ENCODE measurements at regions not wholly inside any gene's neighbourhood (a gene's known extent, or its start where the extent isn't known, plus 50 kb on each side); places are given as distances from the start of the nearest gene placed in this dataset.

DNA sequence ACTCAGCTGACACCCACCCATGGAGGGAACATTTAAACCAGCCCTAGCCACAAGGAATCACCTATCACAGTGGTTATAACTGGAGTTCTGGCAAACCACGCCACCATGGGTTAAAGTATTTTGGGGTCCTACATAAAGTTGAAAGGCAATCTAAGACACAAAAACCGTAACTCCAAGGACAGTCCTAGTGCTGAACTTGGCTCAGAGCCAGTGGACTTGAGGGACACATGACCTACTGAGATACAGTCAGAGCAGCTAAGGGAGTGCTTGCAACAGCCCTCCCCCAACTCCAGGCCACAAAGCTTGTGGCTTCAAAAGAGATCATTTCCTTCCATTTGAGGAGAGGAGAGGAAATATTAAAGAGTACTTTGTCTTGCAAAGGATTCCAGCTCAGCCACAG, 300.5 kb downstream of the FGF13 start:
- TF ChIP-seq, protein P1, sequence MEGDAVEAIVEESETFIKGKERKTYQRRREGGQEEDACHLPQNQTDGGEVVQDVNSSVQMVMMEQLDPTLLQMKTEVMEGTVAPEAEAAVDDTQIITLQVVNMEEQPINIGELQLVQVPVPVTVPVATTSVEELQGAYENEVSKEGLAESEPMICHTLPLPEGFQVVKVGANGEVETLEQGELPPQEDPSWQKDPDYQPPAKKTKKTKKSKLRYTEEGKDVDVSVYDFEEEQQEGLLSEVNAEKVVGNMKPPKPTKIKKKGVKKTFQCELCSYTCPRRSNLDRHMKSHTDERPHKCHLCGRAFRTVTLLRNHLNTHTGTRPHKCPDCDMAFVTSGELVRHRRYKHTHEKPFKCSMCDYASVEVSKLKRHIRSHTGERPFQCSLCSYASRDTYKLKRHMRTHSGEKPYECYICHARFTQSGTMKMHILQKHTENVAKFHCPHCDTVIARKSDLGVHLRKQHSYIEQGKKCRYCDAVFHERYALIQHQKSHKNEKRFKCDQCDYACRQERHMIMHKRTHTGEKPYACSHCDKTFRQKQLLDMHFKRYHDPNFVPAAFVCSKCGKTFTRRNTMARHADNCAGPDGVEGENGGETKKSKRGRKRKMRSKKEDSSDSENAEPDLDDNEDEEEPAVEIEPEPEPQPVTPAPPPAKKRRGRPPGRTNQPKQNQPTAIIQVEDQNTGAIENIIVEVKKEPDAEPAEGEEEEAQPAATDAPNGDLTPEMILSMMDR (IDR thresholded peaks at IDR 0.05) = no peak
- TF ChIP-seq ZFX (IDR thresholded peaks at IDR 0.05; ENCODE audit: borderline replicate concordance) = no peak

Data from 22Rv1 (cell line).